Kidney epithelial cell (primary cell): ENCODE measurements at regions not wholly inside any gene's neighbourhood (a gene's known extent, or its start where the extent isn't known, plus 50 kb on each side); places are given as distances from the start of the nearest gene placed in this dataset.
"Not testable (repeated sequence)": the region's sequence is repeated elsewhere in the genome, so short reads cannot be mapped to it uniquely, and the experiment has no call there.

Experiments used
- DNase-seq: peaks from one replicate; pipeline ENCODE4 v3.0.0-alpha.2; 2010; ENCODE audit warnings: low read depth
- H3K27me3 ChIP-seq: 2 replicates; pipeline ENCODE4 v1.6.0; 2011; ENCODE audit warnings: low read length; ENCODE audit not compliant: control insufficient read depth, insufficient read depth
- H3K36me3 ChIP-seq: 2 replicates; pipeline ENCODE4 v1.5.1; 2011; ENCODE audit warnings: low read length; ENCODE audit not compliant: control insufficient read depth, insufficient read depth
- H3K4me3 ChIP-seq: 2 replicates; pipeline ENCODE4 v1.5.1; 2011; ENCODE audit warnings: low read depth, mild to moderate bottlenecking, control low read depth, low read length
- TF ChIP-seq, protein P1 (sequence below): IDR thresholded peaks from 2 replicates; pipeline ENCODE4 v1.5.1; 2011; ENCODE audit warnings: mild to moderate bottlenecking, moderate library complexity, low read length, control low read depth, inconsistent platforms; ENCODE audit not compliant: insufficient read depth, poor library complexity, severe bottlenecking

DNA sequence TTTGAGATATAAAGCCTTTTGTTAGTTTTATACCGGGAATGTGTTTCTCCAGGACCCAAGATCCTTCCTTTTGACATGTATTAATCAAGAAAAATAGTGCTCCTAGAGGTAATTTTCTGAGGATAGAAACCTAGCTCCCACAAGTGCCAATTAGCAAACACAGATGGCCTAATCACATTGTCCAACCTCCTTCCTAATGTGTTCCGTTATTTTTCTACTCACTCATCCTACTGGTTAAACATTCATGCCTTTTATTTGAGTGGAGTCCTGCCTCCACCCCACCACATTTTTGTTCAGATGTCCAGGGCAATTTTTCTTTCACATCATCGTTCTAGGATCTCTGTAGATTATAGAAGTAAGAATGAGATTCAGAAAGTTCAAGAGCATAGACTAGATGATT, 610.0 kb upstream of the MBL2 start:
- TF ChIP-seq, protein P1, sequence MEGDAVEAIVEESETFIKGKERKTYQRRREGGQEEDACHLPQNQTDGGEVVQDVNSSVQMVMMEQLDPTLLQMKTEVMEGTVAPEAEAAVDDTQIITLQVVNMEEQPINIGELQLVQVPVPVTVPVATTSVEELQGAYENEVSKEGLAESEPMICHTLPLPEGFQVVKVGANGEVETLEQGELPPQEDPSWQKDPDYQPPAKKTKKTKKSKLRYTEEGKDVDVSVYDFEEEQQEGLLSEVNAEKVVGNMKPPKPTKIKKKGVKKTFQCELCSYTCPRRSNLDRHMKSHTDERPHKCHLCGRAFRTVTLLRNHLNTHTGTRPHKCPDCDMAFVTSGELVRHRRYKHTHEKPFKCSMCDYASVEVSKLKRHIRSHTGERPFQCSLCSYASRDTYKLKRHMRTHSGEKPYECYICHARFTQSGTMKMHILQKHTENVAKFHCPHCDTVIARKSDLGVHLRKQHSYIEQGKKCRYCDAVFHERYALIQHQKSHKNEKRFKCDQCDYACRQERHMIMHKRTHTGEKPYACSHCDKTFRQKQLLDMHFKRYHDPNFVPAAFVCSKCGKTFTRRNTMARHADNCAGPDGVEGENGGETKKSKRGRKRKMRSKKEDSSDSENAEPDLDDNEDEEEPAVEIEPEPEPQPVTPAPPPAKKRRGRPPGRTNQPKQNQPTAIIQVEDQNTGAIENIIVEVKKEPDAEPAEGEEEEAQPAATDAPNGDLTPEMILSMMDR = no peak
- H3K27me3 ChIP-seq = no peaks in the 10 kb centered on the region
- no peak overlapping the region for H3K4me3 ChIP-seq
- DNase-seq = no peak
- no peaks in the 10 kb centered on the region for H3K36me3 ChIP-seq

DNA sequence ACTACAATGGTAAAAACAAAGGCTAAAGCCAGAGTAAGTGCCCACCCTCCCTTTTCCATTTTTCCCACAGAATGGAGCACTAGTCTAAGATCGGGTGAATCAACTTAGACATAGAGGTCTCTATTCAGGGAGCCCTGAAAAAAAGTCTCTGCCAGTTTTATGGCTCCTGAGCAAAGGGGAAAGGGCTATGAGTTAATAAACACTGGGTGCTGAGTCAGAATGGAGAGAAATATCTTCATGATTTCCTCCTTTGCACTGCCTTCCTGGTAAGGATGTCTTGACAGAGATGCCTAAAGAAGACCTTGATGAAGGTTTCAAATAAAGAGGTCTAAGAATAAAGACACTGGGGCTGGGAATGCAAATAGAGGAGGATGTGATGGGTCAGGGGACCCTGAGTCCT, 607.4 kb upstream of the MBL2 start:
- no peaks in the 10 kb centered on the region for H3K36me3 ChIP-seq

DNA sequence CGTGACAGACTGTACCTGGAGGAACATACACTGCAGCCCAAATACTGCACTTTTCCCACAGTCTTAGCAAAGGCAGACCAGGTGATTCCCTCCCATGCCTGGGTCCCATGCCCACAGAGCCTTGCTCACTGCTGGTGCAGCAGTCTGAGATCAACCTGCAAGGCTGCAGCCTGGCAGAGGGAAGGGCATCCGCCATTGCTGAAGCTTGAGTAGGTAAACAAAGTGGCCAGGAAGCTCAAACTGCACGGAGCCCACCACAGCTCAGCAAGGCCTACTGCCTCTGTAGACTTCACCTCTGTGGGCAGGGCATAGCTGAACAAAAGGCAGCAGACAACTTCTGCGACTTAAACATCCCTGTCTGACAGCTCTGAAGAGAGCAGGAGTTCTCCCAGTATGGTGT, 597.8 kb upstream of the MBL2 start:
- Histone ChIP-seq H3K27me3 (no peaks in the 10 kb centered on the region), H3K36me3 (no peaks in the 10 kb centered on the region), H3K4me3 (no peak overlapping the region)
- TF ChIP-seq, protein P1 = no peak
- no peak for DNase-seq

More for the DNA sequence above, 607.4 kb upstream of the MBL2 start:
- no peak for DNase-seq
- Histone ChIP-seq H3K4me3 (no peak overlapping the region), H3K27me3 (no peaks in the 10 kb centered on the region)
- TF ChIP-seq, protein P1 = no peak

DNA sequence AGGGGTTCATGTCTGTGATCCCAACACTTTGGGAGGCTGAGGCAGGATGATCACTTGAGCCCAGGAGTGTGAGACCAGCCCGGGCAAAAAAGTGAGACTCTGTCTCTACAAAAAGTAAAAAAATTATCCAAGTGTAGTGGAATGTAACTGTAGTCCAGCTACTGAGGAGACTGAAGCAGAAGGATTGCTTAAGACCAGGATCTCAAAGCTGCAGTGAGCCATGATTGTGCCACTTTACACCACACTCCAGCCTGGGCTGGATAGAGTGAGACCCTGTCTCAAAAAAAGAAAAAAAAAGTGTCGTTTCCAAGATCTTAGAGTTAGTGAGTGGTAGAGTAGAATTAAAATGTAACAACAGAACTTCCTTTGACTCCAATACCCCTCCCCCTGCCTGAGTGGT, 589.4 kb upstream of the MBL2 start:
- no peak for DNase-seq
- H3K36me3 ChIP-seq = no peaks in the 10 kb centered on the region
- TF ChIP-seq, protein P1 = no peak
- H3K27me3 ChIP-seq = no peaks in the 10 kb centered on the region
- no peak overlapping the region for H3K4me3 ChIP-seq

DNA sequence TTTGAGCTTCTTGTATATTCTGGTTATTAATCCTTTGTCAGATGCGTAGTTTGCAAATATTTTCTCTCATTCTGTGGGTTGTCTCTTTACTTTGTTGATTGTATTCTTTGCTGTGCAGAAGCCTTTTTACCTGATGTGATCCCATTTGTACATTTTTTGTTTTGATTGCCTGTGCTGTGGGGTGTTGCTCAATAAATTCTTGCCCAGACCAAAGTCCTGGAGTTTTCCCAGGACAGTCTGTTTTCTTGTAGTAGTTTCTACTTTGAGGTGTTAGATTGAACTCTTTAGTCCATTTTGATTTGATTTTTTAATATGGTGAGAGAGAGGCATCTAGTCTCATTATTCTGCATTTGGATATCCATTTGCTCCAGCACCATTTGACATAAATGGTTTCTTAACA, 588.7 kb upstream of the MBL2 start:
- Histone ChIP-seq H3K4me3 (no peak overlapping the region), H3K27me3 (no peaks in the 10 kb centered on the region), H3K36me3 (no peaks in the 10 kb centered on the region)
- TF ChIP-seq, protein P1 = no peak
- DNase-seq = no peak

DNA sequence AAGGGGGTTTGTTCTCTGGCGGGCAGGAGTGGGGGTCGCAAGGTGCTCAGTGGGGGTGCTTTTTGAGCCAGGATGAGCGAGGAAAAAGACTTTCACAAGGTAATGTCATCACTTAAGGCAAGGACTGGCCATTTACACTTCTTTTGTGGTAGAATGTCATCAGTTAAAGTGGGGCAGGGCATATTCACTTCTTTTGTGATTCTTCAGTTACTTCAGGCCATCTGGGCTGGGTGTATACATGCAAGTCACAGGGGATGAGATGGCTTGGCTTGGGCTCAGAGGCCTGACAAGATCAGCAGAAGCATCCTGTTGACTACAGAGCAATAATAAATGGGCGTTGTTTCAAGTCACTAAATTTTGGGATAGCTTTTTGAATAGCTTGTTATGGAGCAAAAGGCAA, 586.4 kb upstream of the MBL2 start:
- H3K27me3 ChIP-seq, DNase-seq, H3K4me3 ChIP-seq, H3K36me3 ChIP-seq: not testable (repeated sequence)
